Right renal pelvis (tissue), 4 donors: ENCODE measurements at regions not wholly inside any gene's neighbourhood (a gene's known extent, or its start where the extent isn't known, plus 50 kb on each side); places are given as distances from the start of the nearest gene placed in this dataset.

ENCODE experiments used
- DNase-seq, 4 donors: peaks; one replicate each; pipeline ENCODE4 v3.0.0-alpha.2; 2013; ENCODE audit warnings: low read depth in 4 of 4, low spot score in 3 of 4, missing footprints in 1 of 4

DNA sequence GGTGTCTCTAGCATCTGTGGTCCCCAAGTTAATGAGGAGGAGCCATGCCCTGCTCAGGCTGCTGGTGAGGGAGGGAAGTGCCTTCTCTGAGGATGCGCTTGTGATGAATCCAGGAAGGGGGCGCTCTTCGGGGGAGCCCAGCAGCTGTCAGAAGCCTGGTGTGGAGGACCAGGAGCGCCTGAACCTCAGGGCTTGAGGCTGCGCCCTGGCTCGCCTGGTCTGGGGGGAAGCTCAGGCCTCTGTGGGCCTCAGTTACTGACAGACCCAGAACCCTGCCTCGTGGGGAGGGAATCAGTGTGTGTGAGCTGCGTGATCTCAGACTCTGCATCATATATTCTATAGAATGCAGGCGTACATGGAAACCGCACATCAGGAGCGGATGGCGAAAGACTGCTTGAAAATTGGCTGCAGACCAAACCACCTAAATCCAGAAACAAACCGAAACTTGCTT lies 126.1 kb downstream of the SEC14L1 start:
- no peak for DNase-seq

DNA sequence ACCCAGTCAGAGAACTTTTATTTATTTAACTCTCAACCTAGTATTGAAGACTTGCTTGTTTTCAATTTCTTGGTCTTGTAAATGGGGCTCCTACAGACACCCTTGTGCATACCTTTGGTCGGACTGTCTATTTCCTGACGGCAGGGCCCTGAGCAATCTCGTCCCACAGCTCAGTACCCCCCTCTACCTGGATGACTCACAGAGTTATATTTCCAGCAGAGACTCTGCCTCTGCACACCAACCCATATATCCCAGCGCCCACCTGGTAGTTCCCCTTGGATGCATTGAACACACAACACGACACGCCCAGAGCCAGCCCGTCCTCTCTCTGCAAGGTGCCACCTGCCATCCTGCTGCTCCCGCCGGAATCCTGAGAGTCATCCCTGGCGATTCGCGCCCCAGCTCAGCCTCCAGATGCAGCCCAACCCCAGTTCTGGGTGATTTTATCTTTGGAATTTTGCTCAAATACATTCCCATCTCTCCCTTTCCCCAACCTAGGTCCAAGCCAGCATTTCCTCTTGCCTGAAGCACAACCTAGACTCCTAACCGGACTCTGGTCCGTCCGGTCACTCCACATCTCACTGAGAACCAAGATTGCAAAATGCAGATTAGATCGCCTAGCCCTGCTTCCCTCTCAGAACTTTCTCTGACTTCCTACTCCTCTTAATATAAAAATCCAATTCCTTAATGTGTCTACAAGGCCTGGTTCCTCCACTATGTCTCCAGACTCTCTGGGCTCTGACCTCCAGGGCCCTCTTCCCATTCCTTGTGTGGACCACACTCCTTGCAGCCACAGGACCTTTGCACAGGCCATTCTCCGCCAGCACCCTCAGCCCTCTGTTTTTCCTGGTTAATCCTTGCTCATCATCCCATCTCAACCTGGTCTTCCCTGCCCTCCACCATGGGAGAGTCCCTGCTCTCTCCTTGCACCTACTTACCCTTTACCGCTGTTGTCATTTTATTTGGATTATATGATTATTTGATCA lies 129.2 kb downstream of the SEC14L1 start:
- DNase-seq, result no peak

DNA sequence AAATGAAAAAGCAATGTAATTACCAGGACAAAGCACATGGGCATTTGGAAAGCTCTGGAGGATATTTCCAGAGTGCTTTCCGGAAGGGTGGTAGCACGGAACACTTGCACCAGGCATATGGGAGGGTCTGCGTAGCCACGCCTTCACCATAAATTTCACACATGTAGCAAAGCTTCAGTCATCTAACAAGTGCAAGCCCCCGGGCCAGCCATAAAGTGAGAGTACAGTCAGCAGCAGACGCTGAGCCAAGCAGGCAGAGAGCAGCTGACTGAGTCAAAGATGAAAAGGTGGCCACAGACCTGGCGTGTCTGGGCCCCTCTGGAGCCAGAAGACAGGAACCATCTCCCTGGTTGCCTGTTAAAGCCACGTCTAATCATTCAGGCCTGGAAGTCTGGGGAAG lies 130.6 kb downstream of the SEC14L1 start:
- no peak for DNase-seq

DNA sequence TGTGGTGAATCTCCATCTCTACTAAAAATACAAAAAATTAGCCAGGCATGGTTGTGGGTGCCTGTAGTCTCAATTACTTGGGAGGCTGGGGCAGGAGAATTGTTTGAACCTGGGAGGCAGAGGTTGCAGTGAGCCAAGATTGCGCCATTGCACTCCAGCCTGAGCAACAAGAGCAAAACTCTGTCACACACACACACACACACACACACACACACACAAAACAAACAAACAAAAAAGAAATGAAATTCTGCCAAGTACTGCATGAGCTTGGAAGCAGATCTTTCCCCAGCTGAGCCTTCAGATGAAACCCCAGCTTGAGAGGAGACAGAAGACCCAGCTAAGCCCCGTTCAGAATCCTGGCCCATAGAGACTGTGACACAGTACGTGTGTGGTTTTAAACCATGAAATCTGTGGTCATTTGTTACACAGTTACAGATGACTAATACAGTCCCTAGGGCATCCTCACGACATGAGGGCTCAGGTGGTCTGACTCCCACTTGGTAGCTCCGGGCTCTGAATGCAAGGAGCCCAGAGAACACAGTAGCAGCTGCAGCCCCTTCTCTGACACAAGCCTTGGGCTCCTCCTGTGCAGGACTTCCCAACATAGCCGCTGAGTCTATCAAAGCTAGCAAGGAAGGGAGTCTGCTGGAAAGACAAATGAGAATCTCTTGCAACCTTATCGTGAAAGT lies 132.8 kb downstream of the SEC14L1 start:
- no peak for DNase-seq

DNA sequence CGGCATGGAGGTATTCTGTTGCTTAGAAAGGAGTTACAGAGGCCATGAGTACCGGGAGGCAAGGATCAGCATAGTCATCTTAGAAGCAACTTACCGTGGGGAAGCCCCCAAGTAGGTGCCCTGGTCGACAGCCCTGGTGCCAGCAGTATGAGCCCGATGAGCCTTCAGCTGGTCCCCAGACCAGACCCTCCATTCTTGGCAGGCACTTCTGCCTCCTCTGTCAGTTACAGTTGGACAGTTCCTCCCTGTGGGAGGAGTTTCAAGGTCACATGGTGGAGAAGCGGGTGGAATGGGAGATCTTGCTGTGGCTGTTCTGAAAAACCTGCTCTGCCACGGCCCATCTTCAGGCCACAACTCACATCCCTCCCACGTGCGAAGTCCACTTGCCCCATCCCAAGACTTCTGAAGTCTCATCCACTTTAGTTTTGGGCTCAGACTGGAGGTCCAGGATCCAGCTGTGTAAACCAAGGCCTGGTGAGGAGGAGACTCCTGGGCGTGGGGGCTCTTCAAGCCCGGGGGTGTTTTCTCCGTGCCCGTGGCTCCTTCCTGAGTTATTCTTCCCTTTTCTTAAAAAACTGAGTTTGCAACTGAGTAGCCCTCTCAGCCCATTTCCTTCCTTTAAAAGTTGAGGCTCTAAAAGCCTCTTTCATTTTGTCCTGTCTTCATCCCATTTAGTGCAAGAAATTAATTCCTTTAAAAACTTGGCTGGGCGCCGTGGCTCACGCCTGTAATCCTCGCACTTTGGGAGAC lies 133.5 kb downstream of the SEC14L1 start:
- no peak for DNase-seq

DNA sequence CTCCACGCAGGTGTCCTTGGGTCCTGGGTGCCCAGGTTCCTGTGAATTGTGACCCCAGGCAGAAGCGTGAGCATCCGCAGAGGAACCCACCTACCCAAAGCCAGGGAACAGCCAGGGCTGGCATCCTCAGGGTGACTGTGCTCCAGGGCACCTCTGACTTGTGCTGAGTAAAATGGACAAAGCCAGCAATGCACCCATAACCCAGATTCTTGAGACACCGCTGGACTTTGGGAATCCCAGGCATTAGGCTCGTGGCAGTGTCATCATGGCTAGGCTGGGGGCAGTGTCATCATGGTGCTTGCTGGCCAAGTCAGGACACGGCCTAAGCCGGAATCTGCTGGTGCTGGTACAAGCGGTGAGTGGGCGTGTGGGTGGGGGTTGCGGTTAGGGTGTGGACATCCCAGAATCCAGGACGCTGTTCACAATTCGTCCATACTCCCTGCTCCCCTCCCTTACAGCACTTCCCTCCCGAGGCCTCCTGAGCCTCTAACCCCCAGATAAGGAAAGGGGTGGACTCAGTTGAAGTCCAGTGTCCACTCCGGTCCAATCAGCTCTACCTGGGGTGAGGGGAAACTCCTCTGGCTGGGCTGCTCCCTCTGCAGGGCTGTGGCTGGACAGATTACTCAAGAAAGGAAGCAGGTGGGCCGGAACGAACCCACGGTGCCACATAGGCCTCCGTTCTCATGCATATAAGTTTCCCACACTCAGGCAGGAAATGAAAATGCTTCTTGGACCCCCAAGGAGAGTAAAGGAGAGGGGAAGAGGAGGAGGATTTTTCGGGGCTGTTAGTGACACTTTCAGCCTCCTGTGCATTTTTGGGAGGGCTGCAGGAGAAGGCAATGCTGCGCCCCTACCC lies 138.9 kb downstream of the SEC14L1 start:
- DNase-seq, result no peak

DNA sequence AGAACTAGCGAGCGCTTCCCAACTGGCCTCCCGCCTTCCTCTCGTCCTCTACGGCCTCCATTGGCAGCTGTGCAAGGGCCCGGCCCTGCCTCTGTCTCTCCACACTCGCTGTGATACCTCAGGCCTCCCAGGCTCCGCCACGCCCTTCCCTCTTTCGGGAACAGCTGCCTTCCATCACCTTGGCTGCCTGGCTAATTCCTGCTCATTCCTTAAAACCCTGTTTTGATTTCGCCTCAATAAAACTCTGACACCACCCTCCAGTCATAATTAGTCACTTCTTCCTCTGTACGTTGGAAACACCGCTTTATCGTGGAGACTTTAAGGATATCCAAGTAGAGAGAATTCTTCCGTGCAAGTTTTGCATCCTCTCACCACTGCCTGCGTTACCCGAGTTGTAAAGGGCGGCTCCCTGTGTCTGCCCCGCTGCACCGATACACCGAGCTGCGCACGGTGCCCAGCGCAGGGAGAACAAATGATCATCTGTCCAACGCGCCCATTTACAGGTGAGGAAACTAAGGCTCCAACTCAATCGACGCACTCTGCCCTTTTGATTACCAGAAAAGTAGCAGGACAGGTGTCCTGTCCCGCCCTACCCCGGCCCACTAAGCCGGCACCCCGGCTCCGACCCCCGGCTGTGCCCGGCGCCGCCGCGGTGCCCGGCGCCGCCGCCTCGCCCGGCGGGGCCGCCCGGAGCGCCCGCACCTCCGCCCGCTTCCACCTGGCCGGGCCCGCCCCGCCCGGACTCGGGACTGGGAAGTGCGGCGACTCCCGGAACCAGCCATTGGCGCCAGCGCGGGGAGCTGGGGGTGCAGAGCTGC lies 139.7 kb downstream of the SEC14L1 start:
- DNase-seq, result no peak

DNA sequence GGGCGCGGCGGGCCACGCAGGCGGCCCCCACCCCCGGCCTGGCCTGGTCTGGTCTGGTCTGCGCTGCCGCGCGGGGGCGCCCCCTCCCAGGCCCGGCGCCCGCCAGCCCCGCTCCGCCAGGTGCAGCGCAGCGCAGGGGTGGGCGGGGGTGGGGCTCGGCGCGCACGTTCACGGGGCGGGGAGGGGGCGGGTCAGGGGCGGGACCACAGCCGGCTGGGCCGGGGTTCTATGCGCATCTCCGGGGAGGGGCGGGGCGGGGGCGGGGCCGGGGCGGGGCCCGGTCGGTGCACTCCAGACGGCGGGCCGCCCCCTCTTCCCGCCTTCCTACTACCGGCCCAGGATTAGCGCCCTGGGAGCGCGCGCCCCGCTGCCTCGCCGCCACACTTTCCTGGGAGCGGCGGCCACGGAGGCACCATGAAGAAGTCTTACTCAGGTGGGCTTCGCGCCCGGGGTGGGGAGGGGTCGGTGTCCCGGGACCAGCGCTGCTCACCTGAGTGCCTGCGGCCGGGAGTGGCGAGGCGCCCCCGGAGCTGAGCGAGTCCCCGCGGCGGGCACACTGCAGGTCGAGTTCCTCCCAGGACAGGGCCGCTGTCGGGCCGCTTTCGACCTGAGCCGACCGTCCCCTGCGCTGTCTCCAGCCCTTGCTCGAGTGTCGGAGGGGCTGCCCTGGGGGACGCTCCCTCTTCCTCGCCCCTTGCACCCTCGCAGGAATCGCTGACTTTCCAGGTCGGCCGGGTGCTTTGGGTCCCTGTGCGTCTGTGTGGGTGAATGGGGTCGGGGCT lies 140.5 kb downstream of the SEC14L1 start:
- DNase-seq, result no peak

DNA sequence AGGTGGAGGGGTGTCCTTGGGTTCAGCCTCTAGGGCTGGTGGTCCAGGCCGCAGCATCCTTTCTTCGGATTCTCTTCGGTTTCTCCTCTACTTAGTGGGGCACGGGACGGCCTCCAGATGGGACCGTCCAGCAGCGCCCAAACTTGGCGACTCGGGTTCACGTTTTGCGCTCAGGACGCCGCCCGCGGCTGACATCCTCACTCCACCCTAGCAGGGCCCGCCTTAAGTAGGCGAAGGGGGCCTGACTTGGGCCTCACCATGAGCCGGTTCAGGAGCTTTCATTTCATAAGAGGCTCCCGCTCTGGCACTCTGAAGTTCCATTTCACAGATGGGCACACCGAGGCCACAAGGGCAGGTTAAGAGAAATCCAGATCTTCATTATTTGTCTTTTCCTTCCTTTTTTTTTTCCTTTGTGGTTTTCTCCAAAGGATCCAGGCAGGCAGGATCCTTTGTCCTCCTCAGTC lies 141.2 kb downstream of the SEC14L1 start:
- no peak for DNase-seq

DNA sequence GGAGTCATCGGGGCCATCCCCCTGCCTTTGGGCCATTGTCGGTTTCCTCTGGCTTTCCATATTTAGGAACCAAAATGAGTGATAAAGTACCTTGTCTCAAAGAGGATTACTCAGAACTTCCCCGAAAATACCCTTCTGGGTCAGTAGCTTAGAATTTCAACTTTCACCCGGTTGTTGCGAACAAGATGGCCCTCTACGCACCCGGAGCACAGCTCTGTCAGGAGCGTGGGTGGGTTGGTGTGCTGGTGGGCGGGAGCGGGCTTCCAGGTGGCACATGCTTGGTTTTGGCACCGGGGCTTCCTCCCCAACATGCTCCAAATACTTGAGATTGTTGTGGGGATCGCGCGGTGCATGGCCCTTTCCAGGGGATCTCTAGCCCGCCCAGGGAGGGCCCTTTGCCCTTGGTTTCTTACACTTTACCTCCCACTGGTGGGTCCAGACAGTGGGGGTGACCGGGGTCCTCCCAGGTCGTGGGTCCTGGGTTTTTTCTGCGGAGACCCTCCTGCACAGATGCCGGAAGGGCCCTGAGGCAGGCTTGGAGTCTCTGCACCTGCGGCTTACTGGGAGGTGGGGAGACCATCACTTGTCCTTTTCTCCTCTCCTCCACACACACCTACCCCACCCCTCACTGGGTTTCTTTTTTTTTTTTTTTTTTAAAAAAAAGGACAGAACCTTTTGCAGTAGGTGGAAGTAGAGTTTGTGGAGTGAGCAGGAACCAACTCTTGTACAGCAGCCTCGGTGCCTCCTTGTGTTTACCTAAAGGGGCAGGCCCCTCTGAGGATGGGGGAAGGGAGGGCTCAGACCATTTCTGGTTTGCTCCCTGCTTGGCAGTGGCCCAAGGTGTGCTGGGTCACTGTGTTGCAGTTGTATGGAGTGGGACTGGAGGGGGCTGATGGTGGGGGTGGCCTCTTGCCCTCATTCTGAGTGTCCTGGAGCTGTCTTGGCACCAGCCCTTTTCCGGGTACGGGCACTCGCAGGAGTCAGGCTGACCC lies 142.1 kb downstream of the SEC14L1 start:
- DNase-seq, result no peak

DNA sequence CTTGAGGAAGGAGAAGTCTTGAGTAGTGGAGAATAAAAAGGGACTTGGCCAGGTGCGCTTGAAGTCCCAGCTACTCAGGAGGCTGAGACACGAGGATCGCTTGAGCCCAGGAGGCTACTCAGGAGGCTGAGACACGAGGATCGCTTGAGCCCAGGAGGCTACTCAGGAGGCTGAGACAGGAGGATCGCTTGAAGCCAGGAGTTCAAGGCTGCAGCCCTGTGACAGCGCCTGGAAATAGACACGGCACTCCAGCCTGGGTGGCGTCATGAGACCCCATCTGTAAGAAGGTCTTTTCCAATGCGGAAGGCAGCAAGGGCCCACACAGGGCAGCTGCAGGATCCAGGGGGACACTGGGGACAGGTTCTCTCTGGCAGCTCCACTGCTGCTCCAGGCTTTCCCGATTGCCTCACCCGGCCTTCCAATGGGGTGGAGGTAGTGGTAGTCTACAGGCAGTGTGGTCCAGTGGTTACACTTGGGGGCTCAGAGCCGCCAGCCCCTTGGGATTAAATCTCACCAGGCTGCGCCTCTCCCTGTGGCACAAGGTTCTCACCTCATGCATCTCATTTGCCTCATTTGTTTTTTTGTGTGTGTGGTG lies 143.4 kb downstream of the SEC14L1 start:
- no peak for DNase-seq

DNA sequence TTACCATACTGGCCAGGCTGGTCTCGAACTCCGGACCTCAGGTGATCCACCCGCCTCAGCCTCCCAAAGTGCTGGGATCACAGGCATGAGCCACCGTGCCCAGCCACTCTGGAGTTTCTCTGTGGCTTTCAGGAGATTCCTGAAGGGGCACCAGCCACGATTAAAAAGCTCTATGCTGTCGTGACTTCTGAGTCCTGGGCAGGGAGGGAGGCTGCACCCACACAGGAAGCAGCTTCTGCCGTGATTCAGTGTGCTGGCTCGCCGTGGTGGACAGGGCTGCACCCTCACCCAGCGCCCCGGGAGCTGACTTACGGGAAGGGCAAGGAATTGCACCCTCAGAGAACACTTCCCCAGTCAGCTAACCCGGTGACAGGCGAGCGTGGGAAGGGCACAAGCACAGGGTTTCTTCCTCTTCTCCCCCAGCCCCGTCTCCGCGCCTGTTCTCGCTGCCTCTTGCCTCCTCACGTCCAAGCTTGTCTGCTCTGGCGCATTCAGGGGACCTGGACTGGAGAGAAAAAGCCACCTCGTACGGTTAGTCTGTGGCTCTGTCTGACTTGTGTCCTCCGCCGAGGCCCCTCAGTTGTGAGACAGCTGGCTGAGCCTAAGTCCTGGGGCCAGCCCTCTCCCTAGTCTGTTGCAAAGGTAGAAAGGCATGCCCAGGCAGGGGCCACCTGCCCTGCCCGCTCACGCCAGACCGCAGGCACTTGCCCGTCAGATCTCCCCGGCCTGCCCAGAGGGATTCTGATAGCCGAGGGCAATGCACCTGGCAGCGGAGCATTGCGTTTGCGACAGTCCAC lies 145.0 kb downstream of the SEC14L1 start:
- no peak for DNase-seq

DNA sequence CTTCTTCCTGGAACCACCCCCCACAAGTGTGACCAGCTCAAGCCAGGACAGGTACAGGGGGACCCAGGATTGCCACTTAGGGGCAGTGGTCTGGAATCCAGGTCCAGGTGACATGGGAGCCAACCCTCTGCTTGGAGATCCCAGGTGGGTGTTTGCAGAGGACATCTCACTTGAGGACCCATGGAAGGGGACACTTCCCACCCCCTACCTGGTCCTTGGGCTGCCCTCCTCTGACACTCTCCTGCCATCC lies 145.5 kb downstream of the SEC14L1 start:
- no peak for DNase-seq

DNA sequence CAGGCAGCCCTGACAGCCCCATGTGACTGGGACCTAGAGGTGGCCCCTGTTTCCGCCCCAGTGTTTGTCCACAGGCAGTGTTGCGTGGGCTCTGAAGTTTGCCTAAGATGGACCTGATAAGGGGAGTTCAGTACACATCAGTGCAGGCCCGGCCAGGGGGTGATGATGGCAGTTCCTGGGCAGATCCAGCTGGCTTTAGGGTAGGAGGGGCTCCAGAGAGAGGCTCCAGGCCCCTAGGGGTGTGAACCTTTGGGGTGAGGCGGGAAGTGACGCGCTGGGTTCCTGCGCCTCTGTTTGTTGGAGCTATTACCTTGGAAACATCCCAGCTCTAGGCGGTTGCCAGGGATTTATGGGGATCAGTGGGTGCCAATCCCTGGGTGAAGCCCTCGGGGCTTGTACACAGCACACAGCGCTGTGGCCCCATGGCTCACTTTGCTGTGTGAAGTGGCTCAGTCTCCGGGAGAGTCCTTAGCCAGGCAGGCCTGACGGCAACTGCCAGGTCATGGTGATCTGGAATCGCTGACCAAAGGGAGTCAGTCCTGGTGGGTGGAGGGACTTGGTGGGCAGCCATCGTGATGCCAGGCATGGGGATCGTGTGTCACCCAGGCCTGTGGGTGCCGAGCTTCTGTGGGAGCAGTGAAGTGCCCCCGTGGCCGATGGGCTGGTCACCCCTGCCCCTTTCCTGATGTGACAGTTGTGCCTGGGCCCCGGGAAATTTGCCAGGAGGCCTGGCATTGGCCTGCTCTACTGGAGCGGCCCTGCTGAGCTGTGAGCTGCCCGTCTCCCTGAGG lies 146.1 kb downstream of the SEC14L1 start:
- no peak for DNase-seq

DNA sequence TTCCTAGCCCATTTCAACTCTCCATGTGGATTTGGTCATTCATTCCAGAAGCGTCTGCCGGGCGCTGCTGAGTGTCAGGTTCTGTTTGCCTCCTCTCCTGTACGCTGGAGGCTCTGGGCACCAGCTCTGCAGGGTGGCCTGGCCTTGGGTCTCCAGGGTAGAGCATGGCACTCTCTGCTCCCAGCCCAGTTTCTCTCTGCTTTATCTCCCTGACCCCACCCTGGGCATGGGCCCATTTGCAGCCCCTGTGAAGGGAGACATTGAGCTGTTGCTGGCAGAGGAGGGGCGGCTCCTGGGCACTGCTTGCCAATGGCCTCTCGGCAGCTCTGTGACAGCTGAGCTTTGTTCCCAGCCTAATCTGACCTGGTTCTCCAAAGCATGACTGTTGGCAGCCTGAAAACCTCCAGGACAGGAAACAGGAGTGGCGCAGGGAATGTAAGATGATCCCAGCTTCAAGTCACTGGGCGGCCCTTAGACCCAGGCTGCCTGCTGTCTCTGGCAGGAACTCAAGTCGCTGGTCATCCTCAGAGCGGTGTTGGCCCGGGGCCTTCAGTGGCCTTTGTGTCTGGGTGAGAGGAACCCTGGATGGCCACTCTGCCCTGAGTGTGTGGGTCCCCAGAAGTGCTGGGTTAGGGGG lies 146.8 kb downstream of the SEC14L1 start:
- DNase-seq, result peak in 1 of 4 donors; percentile 65
